ENCODE measurements at regions not wholly inside any gene's neighbourhood (a gene's known extent, or its start where the extent isn't known, plus 50 kb on each side); places are given as distances from the start of the nearest gene placed in this dataset.
"Not testable (repeated sequence)": the region's sequence is repeated elsewhere in the genome, so short reads cannot be mapped to it uniquely, and the experiment has no call there.

DNA sequence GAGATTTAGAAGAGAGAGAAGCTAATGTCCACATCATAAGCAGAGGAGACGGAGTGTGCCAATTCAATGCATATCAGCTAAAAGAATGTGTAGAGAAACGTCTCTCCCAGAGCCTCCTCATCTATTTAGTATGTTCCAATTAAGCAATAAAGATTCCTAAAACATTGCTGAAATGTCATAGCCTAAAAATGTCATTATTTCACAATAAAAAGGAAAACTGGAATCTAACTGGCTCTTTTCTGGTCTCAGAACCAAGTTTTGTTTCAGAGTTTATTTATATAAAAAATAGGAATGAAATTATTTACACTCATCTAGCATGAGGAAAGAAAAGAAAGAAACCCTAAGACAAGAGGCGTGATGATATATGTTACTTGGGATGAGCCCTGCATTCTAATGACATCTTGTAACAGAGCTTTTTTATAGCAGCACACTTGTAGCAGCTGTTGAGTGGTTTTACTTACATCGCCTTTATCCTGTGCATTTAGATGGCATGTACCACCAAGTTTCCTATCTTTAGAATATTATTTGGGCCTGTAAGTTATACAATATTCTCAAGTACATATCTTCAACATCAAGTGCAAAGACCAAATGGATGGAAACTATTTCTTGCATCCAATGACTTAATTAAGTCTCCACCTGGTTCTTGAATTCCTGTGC lies 266.3 kb upstream of the PRKD1 start:
- peaks cover 23% of the 10 kb centered on the region for H3K36me3 Mint-ChIP-seq (ENCODE audit: low read depth)
- TF ChIP-seq, protein P1, sequence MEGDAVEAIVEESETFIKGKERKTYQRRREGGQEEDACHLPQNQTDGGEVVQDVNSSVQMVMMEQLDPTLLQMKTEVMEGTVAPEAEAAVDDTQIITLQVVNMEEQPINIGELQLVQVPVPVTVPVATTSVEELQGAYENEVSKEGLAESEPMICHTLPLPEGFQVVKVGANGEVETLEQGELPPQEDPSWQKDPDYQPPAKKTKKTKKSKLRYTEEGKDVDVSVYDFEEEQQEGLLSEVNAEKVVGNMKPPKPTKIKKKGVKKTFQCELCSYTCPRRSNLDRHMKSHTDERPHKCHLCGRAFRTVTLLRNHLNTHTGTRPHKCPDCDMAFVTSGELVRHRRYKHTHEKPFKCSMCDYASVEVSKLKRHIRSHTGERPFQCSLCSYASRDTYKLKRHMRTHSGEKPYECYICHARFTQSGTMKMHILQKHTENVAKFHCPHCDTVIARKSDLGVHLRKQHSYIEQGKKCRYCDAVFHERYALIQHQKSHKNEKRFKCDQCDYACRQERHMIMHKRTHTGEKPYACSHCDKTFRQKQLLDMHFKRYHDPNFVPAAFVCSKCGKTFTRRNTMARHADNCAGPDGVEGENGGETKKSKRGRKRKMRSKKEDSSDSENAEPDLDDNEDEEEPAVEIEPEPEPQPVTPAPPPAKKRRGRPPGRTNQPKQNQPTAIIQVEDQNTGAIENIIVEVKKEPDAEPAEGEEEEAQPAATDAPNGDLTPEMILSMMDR (IDR thresholded peaks at IDR 0.05), result no peak
- peak overlapping the region; percentile 50 for H3K4me3 Mint-ChIP-seq
- H3K4me1 Mint-ChIP-seq (ENCODE audit: low read depth), result peaks cover 82% of the 10 kb centered on the region
- H3K27ac Mint-ChIP-seq, result peak overlapping the region; percentile 89
- DNase-seq, result peak; percentile 85
- no peaks in the 10 kb centered on the region for H3K9me3 Mint-ChIP-seq
- no peaks in the 10 kb centered on the region for H3K27me3 Mint-ChIP-seq (ENCODE audit: insufficient read depth)

DNA sequence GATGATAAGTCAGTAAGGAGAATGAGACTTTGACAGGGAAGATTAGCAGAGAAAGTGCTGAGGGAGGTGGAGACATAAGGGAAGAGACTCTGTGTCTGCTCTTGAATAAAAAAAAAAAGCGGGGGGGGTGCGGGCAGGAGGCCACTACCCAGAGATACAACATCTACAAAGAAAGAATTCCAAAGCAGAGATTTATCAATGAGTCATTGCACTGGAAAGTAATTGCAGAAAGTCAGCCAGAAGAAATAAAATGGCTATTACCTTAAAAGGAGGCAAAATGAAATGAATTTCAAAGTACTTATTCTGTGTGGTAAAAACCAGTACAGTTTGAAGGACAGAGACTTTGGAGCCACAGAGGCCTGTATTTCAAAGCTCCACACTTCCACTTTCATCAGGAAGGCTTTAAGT lies 267.1 kb upstream of the PRKD1 start:
- peaks cover 74% of the 10 kb centered on the region for H3K4me1 Mint-ChIP-seq (ENCODE audit: low read depth)
- H3K27me3 Mint-ChIP-seq (ENCODE audit: insufficient read depth), result no peaks in the 10 kb centered on the region
- peak; percentile 85 for DNase-seq
- no peaks in the 10 kb centered on the region for H3K9me3 Mint-ChIP-seq
- peaks cover 16% of the 10 kb centered on the region for H3K36me3 Mint-ChIP-seq (ENCODE audit: low read depth)
- H3K4me3 Mint-ChIP-seq, result peak overlapping the region; percentile 50
- peak overlapping the region; percentile 89 for H3K27ac Mint-ChIP-seq
- TF ChIP-seq, protein P1 (IDR thresholded peaks at IDR 0.05), result no peak

DNA sequence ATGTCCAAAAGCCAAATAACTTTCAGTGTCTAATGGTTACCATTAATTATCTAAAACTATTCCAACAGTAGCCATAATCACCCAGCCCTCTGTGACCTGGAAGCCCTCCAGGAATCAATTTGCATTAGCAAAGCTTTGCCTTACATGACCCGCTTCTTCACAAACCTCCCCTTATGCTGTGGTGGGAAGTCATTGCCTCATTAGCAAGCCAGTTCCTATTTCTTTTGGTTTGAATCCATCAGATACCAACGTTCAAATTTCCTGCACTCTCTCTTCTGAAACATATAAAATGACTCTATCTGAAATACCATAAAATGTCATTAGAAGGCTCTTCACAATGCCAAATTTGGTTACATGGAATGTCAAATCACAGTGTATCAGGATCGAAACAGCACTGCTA lies 268.3 kb upstream of the PRKD1 start:
- H3K9me3 Mint-ChIP-seq, result no peaks in the 10 kb centered on the region
- H3K4me1 Mint-ChIP-seq (ENCODE audit: low read depth), result peaks cover 62% of the 10 kb centered on the region
- TF ChIP-seq, protein P1 (IDR thresholded peaks at IDR 0.05), result no peak
- no peaks in the 10 kb centered on the region for H3K27me3 Mint-ChIP-seq (ENCODE audit: insufficient read depth)
- H3K36me3 Mint-ChIP-seq (ENCODE audit: low read depth), result peaks cover 9% of the 10 kb centered on the region; the same call in 1 of the 2 replicates
- H3K27ac Mint-ChIP-seq, result peak overlapping the region; percentile 89
- H3K4me3 Mint-ChIP-seq, result peak overlapping the region; percentile 66
- DNase-seq, result no peak

DNA sequence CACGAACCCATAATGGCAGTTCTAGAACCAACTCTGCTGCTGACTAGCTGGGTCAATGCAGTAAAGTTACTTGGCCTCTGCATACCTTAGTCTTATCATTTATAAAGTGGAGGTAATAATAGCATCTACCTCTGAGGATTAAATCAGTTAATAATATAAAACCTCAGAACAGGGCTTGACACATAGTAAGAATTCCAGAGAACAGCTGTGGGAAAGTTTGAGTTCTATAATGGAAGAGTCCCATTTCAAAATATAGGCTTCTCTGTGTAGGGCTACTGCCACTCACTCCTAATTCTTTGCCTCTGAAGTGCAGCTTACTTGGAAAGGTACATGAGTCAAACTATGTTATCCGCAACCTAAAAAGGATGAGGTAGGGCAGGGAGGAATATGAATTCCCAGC lies 269.2 kb upstream of the PRKD1 start:
- TF ChIP-seq, protein P1 (IDR thresholded peaks at IDR 0.05), result no peak
- H3K36me3 Mint-ChIP-seq (ENCODE audit: low read depth), result peaks cover 9% of the 10 kb centered on the region; the same call in 1 of the 2 replicates
- no peak for DNase-seq
- H3K9me3 Mint-ChIP-seq, result no peaks in the 10 kb centered on the region
- H3K4me1 Mint-ChIP-seq (ENCODE audit: low read depth), result peaks cover 53% of the 10 kb centered on the region
- H3K27me3 Mint-ChIP-seq (ENCODE audit: insufficient read depth), result no peaks in the 10 kb centered on the region
- H3K27ac Mint-ChIP-seq, result no peak overlapping the region
- H3K4me3 Mint-ChIP-seq, result no peak overlapping the region

DNA sequence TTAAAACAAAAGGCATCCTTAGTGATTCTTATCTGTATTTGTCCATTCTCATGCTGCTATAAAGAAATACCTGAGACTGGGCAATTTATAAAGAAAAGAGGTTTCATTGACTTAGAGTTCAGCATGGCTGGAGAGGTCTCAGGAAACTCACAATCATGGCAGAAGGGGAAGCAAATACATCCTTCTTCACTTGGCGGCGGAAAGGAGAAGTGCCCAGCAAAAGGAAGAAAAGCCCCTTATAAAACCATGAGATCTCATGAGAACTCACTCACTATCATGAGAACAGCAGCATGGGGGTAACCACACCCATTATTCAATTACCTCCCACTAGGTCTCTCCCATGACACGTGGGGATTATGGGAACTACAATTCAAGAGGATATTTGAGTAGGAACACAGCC lies 271.1 kb upstream of the PRKD1 start:
- not testable (repeated sequence) for H3K4me3 Mint-ChIP-seq; H3K27me3 Mint-ChIP-seq (ENCODE audit: insufficient read depth); DNase-seq; H3K9me3 Mint-ChIP-seq; H3K27ac Mint-ChIP-seq; H3K36me3 Mint-ChIP-seq (ENCODE audit: low read depth)
- peaks cover 34% of the 10 kb centered on the region for H3K4me1 Mint-ChIP-seq (ENCODE audit: low read depth)

DNA sequence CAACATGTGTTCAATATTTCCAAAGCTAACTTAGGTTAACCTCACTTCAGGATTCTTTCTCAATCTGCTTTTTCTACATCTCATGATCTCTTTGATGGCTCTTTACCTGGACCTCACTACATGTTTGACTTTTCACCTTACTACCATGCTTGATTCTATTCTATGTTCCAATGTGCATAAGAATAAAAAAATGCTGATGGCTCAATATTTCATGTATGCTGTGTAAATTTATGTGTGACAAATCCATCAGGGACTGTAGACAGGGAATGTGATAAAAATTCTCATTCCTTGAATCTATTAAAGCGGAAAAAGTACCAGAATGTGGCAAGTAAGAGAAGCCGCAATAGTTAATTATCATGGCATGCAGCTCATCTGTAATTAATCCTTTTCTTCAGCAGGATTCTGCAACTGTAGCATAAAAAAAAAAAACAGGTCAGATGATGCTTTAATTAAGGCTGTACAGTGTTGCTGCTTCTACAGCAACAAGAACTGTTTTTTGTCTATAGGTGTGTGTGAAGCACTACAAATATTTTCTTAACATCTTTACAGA lies 276.9 kb upstream of the PRKD1 start:
- Mint-ChIP-seq H3K4me1 (ENCODE audit: low read depth) (no peaks in the 10 kb centered on the region), H3K9me3 (no peaks in the 10 kb centered on the region), H3K27ac (no peak overlapping the region), H3K36me3 (ENCODE audit: low read depth) (no peaks in the 10 kb centered on the region), H3K27me3 (ENCODE audit: insufficient read depth) (peaks cover 1% of the 10 kb centered on the region; the same call in 1 of the 2 replicates), H3K4me3 (no peak overlapping the region)
- TF ChIP-seq, protein P1 (IDR thresholded peaks at IDR 0.05), result no peak
- DNase-seq, result no peak

Measured in HFFc6 (cell line).